Stimulated activated naive CD8-positive, alpha-beta T cell treated with anti-CD3 and anti-CD28 coated beads, Interleukin-15, amount 100 ng/mL, for 72 hours (primary cell): ENCODE measurements at regions not wholly inside any gene's neighbourhood (a gene's known extent, or its start where the extent isn't known, plus 50 kb on each side); places are given as distances from the start of the nearest gene placed in this dataset.
"Not testable (repeated sequence)": the region's sequence is repeated elsewhere in the genome, so short reads cannot be mapped to it uniquely, and the experiment has no call there.

Experiments used
- ATAC-seq: fragments of 150-1000 bp; cut with Tn5 transposase; 2 replicates; pipeline ENCODE4 v1.10.0; 2021; ENCODE audit warnings: mild to moderate bottlenecking, moderate library complexity
- DNase-seq, 2 donors: peaks; one replicate each; pipeline ENCODE4 v3.0.0; 2021 to 2022
- H3K27ac Mint-ChIP-seq, 2 donors: one replicate each; pipeline ENCODE4 v1.8.0; 2022; ENCODE audit warnings: mild to moderate bottlenecking in 2 of 2, mixed read lengths in 2 of 2, moderate library complexity in 2 of 2
- H3K27me3 Mint-ChIP-seq: one replicate; pipeline ENCODE4 v1.8.0; 2022; ENCODE audit warnings: mixed read lengths
- H3K4me1 Mint-ChIP-seq: one replicate; pipeline ENCODE4 v1.8.0; 2022; ENCODE audit warnings: mild to moderate bottlenecking, mixed read lengths
- H3K4me3 Mint-ChIP-seq, 2 donors: one replicate each; pipeline ENCODE4 v1.8.0; 2022; ENCODE audit warnings: mild to moderate bottlenecking in 2 of 2, mixed read lengths in 2 of 2, moderate library complexity in 1 of 2
- H3K9me3 Mint-ChIP-seq, 2 donors: one replicate each; pipeline ENCODE4 v1.8.0; 2022; ENCODE audit warnings: mixed read lengths in 2 of 2

GRCh38 chr5:52255308-52255707, 532.4 kb upstream of the ITGA1 start:
- ATAC-seq (no peak), DNase-seq (no peak)
- Mint-ChIP-seq H3K4me1 (no peaks in the 10 kb centered on the region), H3K4me3 (no peak overlapping the region), H3K9me3 (peaks cover 5 to 6% of the 10 kb centered on the region in 2 donors), H3K27ac (no peak overlapping the region), H3K27me3 (no peaks in the 10 kb centered on the region)

- no peak for ATAC-seq
- H3K4me3 Mint-ChIP-seq, result no peak overlapping the region
These were observed 524.9 kb upstream of the ITGA1 start for GRCh38 chr5:52262844-52263243.

DNA sequence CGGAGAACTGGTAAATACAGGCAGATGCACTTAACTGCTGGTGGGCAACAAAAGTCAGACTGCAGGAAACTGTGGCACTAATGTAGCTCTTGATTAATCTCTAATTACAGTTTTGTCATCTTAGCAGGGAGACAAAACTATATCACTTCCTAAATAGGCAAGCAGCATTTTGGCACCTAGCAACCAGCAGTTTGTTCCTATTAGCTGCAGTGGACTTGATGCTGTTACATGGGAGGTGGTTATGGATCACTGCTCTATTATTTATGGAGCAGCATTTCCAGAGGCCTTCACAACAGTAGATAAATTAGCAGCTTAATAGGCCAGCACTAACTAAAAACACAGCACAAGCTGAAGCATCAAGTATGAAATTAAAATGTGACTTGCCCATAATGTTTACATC, 518.3 kb upstream of the ITGA1 start:
- no peak overlapping the region for H3K27ac Mint-ChIP-seq

More at GRCh38 chr5:52262844-52263243, 524.9 kb upstream of the ITGA1 start:
- Mint-ChIP-seq H3K4me1 (no peaks in the 10 kb centered on the region), H3K27me3 (no peaks in the 10 kb centered on the region), H3K9me3 (no peaks in the 10 kb centered on the region), H3K27ac (no peak overlapping the region)
- no peak for DNase-seq

DNA sequence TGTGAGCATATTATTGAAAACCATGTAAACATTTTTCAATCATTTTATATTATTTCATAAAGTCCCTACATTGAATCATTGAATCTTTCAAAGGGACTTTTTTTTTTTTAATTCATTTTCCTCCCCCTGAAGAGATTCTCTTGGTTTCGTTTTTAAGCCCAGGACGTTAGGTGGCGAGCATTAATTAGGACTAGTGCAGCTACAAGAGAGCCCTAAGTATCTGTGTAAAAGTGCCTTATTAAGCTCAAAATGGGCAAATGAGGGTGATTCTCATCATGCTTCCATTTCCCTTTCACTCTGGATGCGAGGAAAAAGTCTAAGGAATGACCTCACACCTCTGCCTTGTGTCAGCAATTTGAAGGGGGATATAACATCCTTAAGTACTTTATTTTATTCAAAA, 517.9 kb upstream of the ITGA1 start:
- H3K27me3 Mint-ChIP-seq, result no peaks in the 10 kb centered on the region
- no peak overlapping the region for H3K27ac Mint-ChIP-seq
- no peak overlapping the region for H3K4me3 Mint-ChIP-seq
- no peak for ATAC-seq
- no peak for DNase-seq
- H3K4me1 Mint-ChIP-seq, result no peaks in the 10 kb centered on the region
- no peaks in the 10 kb centered on the region for H3K9me3 Mint-ChIP-seq

More for the DNA sequence above, 518.3 kb upstream of the ITGA1 start:
- Mint-ChIP-seq H3K4me1 (no peaks in the 10 kb centered on the region), H3K9me3 (no peaks in the 10 kb centered on the region), H3K4me3 (no peak overlapping the region), H3K27me3 (no peaks in the 10 kb centered on the region)
- DNase-seq, result no peak
- no peak for ATAC-seq

GRCh38 chr5:52275639-52276038, 512.1 kb upstream of the ITGA1 start:
- Mint-ChIP-seq H3K27ac (no peak overlapping the region), H3K4me3 (no peak overlapping the region), H3K4me1 (no peaks in the 10 kb centered on the region), H3K27me3 (no peaks in the 10 kb centered on the region), H3K9me3 (no peaks in the 10 kb centered on the region)
- ATAC-seq, result no peak
- no peak for DNase-seq

DNA sequence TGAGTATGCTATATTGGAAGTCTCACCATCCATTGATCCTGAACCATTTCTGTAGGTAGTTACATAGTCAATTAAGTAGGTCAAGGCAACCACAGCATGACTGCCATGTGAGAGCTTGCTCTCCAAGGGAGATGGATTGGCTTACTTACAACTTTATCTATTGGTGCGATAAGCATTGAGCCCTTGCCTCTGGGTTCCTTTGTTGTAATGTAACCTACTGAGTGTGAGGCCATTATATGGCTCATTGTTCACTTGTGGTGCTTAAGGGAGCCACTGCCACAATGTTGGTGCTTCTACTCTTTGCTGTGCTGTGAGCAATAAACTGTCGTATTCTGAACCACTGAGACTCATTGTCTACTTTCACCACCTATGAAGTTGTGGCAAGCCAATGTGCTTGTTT, 510.6 kb upstream of the ITGA1 start:
- no peak overlapping the region for H3K4me3 Mint-ChIP-seq
- H3K4me1 Mint-ChIP-seq, result no peaks in the 10 kb centered on the region
- DNase-seq (no peak), ATAC-seq (no peak)
- H3K27ac Mint-ChIP-seq, result no peak overlapping the region
- H3K9me3 Mint-ChIP-seq, result no peaks in the 10 kb centered on the region
- no peaks in the 10 kb centered on the region for H3K27me3 Mint-ChIP-seq

DNA sequence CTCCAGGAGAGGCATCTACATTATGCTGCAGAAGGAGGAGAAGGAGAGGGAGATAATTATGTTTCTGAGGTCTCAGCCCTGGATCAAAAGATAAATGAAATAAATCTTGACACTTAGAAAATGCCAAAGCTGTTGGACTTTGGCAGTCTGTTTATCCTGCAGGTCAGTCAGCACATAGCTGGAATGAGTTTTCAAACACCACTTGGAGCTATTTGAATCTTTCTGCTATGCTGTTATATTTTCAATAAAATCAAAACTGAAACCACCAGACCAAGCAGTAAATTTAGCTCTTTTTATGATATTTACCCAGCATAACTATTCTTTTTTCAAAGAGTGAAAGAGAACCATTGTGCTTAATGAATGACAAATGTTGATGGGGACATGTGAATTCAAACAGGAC, 505.1 kb upstream of the ITGA1 start:
- H3K9me3 Mint-ChIP-seq, result peaks cover 0 to 13% of the 10 kb centered on the region in 2 donors
- H3K27ac Mint-ChIP-seq, result no peak overlapping the region
- DNase-seq, result no peak
- H3K4me1 Mint-ChIP-seq, result no peaks in the 10 kb centered on the region
- H3K4me3 Mint-ChIP-seq, result no peak overlapping the region
- no peaks in the 10 kb centered on the region for H3K27me3 Mint-ChIP-seq
- no peak for ATAC-seq

GRCh38 chr5:52283221-52283620, 504.5 kb upstream of the ITGA1 start:
- ATAC-seq, result no peak
- H3K27me3 Mint-ChIP-seq, result no peaks in the 10 kb centered on the region
- H3K4me1 Mint-ChIP-seq, result no peaks in the 10 kb centered on the region
- H3K9me3 Mint-ChIP-seq, result peaks cover 0 to 13% of the 10 kb centered on the region in 2 donors
- H3K27ac Mint-ChIP-seq, result no peak overlapping the region
- H3K4me3 Mint-ChIP-seq, result no peak overlapping the region
- no peak for DNase-seq

- no peaks in the 10 kb centered on the region for H3K4me1 Mint-ChIP-seq
- no peak overlapping the region for H3K27ac Mint-ChIP-seq
- no peaks in the 10 kb centered on the region for H3K27me3 Mint-ChIP-seq
- no peak for ATAC-seq
- H3K4me3 Mint-ChIP-seq, result no peak overlapping the region
- DNase-seq, result no peak
- H3K9me3 Mint-ChIP-seq, result peaks cover 9 to 22% of the 10 kb centered on the region in 2 donors
These were observed 486.9 kb upstream of the ITGA1 start for GRCh38 chr5:52300703-52301372.

GRCh38 chr5:52304816-52305215, 482.9 kb upstream of the ITGA1 start:
- not testable (repeated sequence) for H3K4me3 Mint-ChIP-seq, H3K27me3 Mint-ChIP-seq, H3K4me1 Mint-ChIP-seq, H3K27ac Mint-ChIP-seq, DNase-seq, ATAC-seq
- H3K9me3 Mint-ChIP-seq, result peaks cover 24 to 32% of the 10 kb centered on the region in 2 donors

- no peak overlapping the region for H3K4me3 Mint-ChIP-seq
These were observed 459.4 kb upstream of the ITGA1 start for GRCh38 chr5:52328220-52328806.

GRCh38 chr5:52331725-52332124, 456.0 kb upstream of the ITGA1 start:
- Mint-ChIP-seq H3K27ac (no peak overlapping the region), H3K4me3 (no peak overlapping the region)
- ATAC-seq, result no peak

More at GRCh38 chr5:52328220-52328806, 459.4 kb upstream of the ITGA1 start:
- no peak for ATAC-seq
- Mint-ChIP-seq H3K9me3 (peaks cover 0 to 4% of the 10 kb centered on the region in 2 donors), H3K27ac (no peak overlapping the region), H3K27me3 (no peaks in the 10 kb centered on the region), H3K4me1 (no peaks in the 10 kb centered on the region)
- no peak for DNase-seq

GRCh38 chr5:52334367-52334766, 453.3 kb upstream of the ITGA1 start:
- no peaks in the 10 kb centered on the region for H3K27me3 Mint-ChIP-seq

More at GRCh38 chr5:52331725-52332124, 456.0 kb upstream of the ITGA1 start:
- DNase-seq, result no peak
- no peaks in the 10 kb centered on the region for H3K27me3 Mint-ChIP-seq
- H3K4me1 Mint-ChIP-seq, result no peaks in the 10 kb centered on the region
- H3K9me3 Mint-ChIP-seq, result peaks cover 0 to 11% of the 10 kb centered on the region in 2 donors

DNA sequence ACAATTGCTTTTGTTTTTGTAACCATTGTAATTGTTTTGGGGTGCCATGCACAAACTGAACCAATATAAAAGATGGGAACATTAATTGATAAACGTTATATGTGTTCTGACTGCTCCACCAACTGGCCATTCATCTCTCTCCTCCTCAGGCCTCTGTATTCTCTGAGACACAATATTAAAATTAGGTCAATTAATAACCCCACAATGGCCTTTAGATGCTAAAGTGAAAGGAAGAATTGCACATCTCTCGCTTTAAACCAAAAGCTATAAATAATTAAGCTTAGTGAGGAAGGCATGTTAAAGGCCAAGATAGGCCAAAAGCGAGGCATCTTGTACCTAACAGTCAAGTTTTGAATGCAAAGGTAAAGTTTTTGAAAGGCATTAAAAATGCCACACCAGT, 448.4 kb upstream of the ITGA1 start:
- ATAC-seq (no peak), DNase-seq (no peak)
- Mint-ChIP-seq H3K4me3 (no peak overlapping the region), H3K9me3 (peaks cover 0 to 15% of the 10 kb centered on the region in 2 donors), H3K27me3 (no peaks in the 10 kb centered on the region), H3K4me1 (no peaks in the 10 kb centered on the region), H3K27ac (no peak overlapping the region)

More at GRCh38 chr5:52334367-52334766, 453.3 kb upstream of the ITGA1 start:
- peaks cover 0 to 19% of the 10 kb centered on the region in 2 donors for H3K9me3 Mint-ChIP-seq
- no peak overlapping the region for H3K4me3 Mint-ChIP-seq
- DNase-seq (no peak), ATAC-seq (no peak)
- no peak overlapping the region for H3K27ac Mint-ChIP-seq
- H3K4me1 Mint-ChIP-seq, result no peaks in the 10 kb centered on the region

GRCh38 chr5:52342361-52342760, 445.4 kb upstream of the ITGA1 start:
- Mint-ChIP-seq H3K27me3 (no peaks in the 10 kb centered on the region), H3K4me1 (no peaks in the 10 kb centered on the region), H3K4me3 (no peak overlapping the region), H3K27ac (no peak overlapping the region), H3K9me3 (peaks cover 0 to 1% of the 10 kb centered on the region in 2 donors)
- no peak for ATAC-seq
- DNase-seq, result no peak

DNA sequence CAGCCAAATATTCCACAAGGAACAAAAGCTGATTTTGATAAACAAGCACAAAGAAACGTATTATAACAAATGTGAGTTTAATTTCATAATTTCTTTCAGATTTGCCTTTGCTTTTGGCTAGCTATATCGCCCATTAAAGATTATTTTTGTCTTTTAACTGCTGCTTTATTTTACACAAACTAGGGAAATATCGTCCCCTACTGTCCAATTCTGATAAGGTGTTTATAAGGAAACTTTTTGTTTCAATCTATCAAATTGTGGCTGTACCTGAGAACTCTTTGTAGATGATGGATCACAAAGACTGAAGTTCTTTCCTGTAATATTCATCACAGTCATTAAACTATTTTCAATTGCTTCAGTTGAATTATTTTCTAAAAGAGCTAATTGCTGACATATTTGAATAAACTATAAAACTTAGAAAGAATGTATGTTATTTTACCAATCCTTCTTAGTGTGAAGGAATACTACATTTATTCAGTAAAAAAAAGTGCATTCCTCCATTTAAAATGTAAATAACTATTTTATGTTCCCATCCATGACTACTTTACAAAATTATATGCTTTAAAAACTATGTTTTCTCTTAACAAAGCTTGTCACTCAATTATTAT, 431.3 kb upstream of the ITGA1 start:
- Mint-ChIP-seq H3K4me1 (no peaks in the 10 kb centered on the region), H3K27me3 (no peaks in the 10 kb centered on the region), H3K27ac (no peak overlapping the region), H3K9me3 (no peaks in the 10 kb centered on the region), H3K4me3 (no peak overlapping the region)
- no peak for ATAC-seq
- no peak for DNase-seq
